ENCODE measurements at regions not wholly inside any gene's neighbourhood (a gene's known extent, or its start where the extent isn't known, plus 50 kb on each side); places are given as distances from the start of the nearest gene placed in this dataset.

- Histone ChIP-seq H3K27me3 (no peaks in the 10 kb centered on the region), H3K36me3 (no peaks in the 10 kb centered on the region), H3K27ac (no peak overlapping the region), H3K9me3 (no peaks in the 10 kb centered on the region), H3K4me3 (no peak overlapping the region), H3K4me1 (peaks cover 0 to 10% (median 6%) of the 10 kb centered on the region in 12 donors)
- intact Hi-C loops (cut with DNase I) = no loop called here
- TF ChIP-seq CTCF (IDR thresholded peaks at IDR 0.05) = no peak
- no peak for TF ChIP-seq POLR2A (IDR thresholded peaks at IDR 0.05)
- 59 to 74% (median 71%) methylated on average over 3 of the region's 3 CpGs for WGBS, 4 donors
- DNase-seq (no peak), ATAC-seq (no peak)
Measured at GRCh38 chr6:149225370-149225769, 92.1 kb upstream of the TAB2 start.

- Histone ChIP-seq H3K36me3 (no peaks in the 10 kb centered on the region), H3K4me1 (peaks cover 0 to 10% (median 7%) of the 10 kb centered on the region in 12 donors), H3K9me3 (no peaks in the 10 kb centered on the region), H3K27me3 (no peaks in the 10 kb centered on the region), H3K27ac (no peak overlapping the region), H3K4me3 (no peak overlapping the region)
- intact Hi-C loops (cut with DNase I) = no loop called here
- TF ChIP-seq CTCF (IDR thresholded peaks at IDR 0.05) = no peak
- TF ChIP-seq POLR2A (IDR thresholded peaks at IDR 0.05) = no peak
- ATAC-seq = no peak
- DNase-seq = no peak
- 90 to 97% (median 93%) methylated on average over 10 of the region's 10 CpGs for WGBS, 4 donors
Measured at GRCh38 chr6:149225946-149226345, 91.6 kb upstream of the TAB2 start.

- intact Hi-C loops (cut with DNase I) = no loop called here
- Histone ChIP-seq H3K9me3 (no peaks in the 10 kb centered on the region), H3K36me3 (no peaks in the 10 kb centered on the region), H3K27ac (no peak overlapping the region), H3K27me3 (no peaks in the 10 kb centered on the region), H3K4me3 (no peak overlapping the region), H3K4me1 (peaks cover 0 to 28% (median 7%) of the 10 kb centered on the region in 12 donors)
- TF ChIP-seq POLR2A (IDR thresholded peaks at IDR 0.05) (no peak), CTCF (IDR thresholded peaks at IDR 0.05) (no peak)
- DNase-seq = no peak
- ATAC-seq = no peak
- 84 to 86% (median 85%) methylated on average over 5 of the region's 5 CpGs for WGBS, 4 donors
Measured at GRCh38 chr6:149227796-149228195, 89.7 kb upstream of the TAB2 start.

- Histone ChIP-seq H3K9me3 (no peaks in the 10 kb centered on the region), H3K4me3 (no peak overlapping the region), H3K27ac (no peak overlapping the region), H3K4me1 (peaks cover 0 to 35% (median 7%) of the 10 kb centered on the region in 12 donors), H3K27me3 (no peaks in the 10 kb centered on the region), H3K36me3 (no peaks in the 10 kb centered on the region)
- DNase-seq (no peak), ATAC-seq (no peak)
- TF ChIP-seq POLR2A (IDR thresholded peaks at IDR 0.05) (no peak), CTCF (IDR thresholded peaks at IDR 0.05) (no peak)
- intact Hi-C loops (cut with DNase I) = no loop called here
- WGBS, 4 donors = 72 to 82% (median 77%) methylated on average over 12 of the region's 12 CpGs
Measured at GRCh38 chr6:149228311-149228955, 89.1 kb upstream of the TAB2 start.
